Spleen (tissue), 11 donors: ENCODE measurements at regions not wholly inside any gene's neighbourhood (a gene's known extent, or its start where the extent isn't known, plus 50 kb on each side); places are given as distances from the start of the nearest gene placed in this dataset.
A peak's percentile ranks its signal among the peaks of the same experiment; 100 is the strongest.

Experiments
- DNase-seq: peaks from one replicate; pipeline ENCODE4 v3.0.0-alpha.2; 2020
- H3K27ac ChIP-seq, 8 donors: fragments of 200-600 bp; sonication (generic) in 7 of 8; 1 replicate in 4 of 8; 2 replicates in 4 of 8; pipeline versions ENCODE4 v1.5.0 to v1.8.0; 2016 to 2021; ENCODE audit warnings: inconsistent platforms in 4 of 8, mild to moderate bottlenecking in 4 of 8, moderate library complexity in 1 of 8
- H3K27me3 ChIP-seq, 7 donors: fragments of 200-600 bp; sonication (generic) in 6 of 7; replicated peaks in 1 of 7; 1 replicate in 4 of 7; 2 replicates in 3 of 7; pipeline versions ENCODE4 v1.5.0 to v1.8.0; 2016 to 2021; ENCODE audit warnings: inconsistent platforms in 3 of 7, mild to moderate bottlenecking in 1 of 7
- H3K36me3 ChIP-seq, 6 donors: fragments of 200-600 bp; sonication (generic) in 5 of 6; 1 replicate in 4 of 6; 2 replicates in 2 of 6; pipeline versions ENCODE4 v1.5.0 to v1.8.0; 2016 to 2021; ENCODE audit warnings: inconsistent platforms in 2 of 6
- H3K4me1 ChIP-seq, 6 donors: fragments of 200-600 bp; sonication (generic) in 5 of 6; 1 replicate in 3 of 6; 2 replicates in 3 of 6; pipeline versions ENCODE4 v1.5.0 to v1.8.0; 2016 to 2021; ENCODE audit warnings: inconsistent platforms in 3 of 6
- H3K4me3 ChIP-seq, 8 donors: fragments of 200-600 bp; sonication (generic) in 7 of 8; 1 replicate in 4 of 8; 2 replicates in 4 of 8; pipeline versions ENCODE4 v1.5.0 to v1.8.0; 2016 to 2021; ENCODE audit warnings: inconsistent platforms in 4 of 8, mild to moderate bottlenecking in 4 of 8, moderate library complexity in 2 of 8
- H3K9me3 ChIP-seq, 8 donors: fragments of 200-600 bp; sonication (generic) in 7 of 8; 1 replicate in 4 of 8; 2 replicates in 4 of 8; pipeline versions ENCODE4 v1.5.0 to v1.8.0; 2016 to 2021; ENCODE audit warnings: inconsistent platforms in 4 of 8
- POLR2A ChIP-seq, 3 donors: fragments of 450-650 bp; IDR thresholded peaks; one replicate each; pipeline ENCODE4 v1.5.1; 2017; ENCODE audit warnings: antibody characterized with exemption in 3 of 3, mild to moderate bottlenecking in 1 of 3
- POLR2AphosphoS5 ChIP-seq, 3 donors: sonication (generic); formaldehyde crosslinking; IDR thresholded peaks; one replicate each; pipeline ENCODE4 v1.5.1; 2017; ENCODE audit warnings: antibody characterized with exemption in 3 of 3
- WGBS, 5 donors: extraction: QIAGEN DNeasy Blood & Tissue Kit in 3 of 5; methylation state at CpG; one replicate each; pipeline versions ENCODE4 v1.1.5 to v1.1.7; 2013 to 2018; 5-methylcytosine and 5-hydroxymethylcytosine counted together
- intact Hi-C: fragments of 100-400 bp; cut with DNase I; formaldehyde crosslinking; loops from one replicate; pipeline ENCODE4 v1.15.0; 2023; ENCODE audit warnings: low total_unique reads
- TF ChIP-seq, protein P1 (sequence below), 11 experiments: fragments of 200-600 bp in 7 of 11; fragments of 450-650 bp in 4 of 11; sonication (generic) in 4 of 11; IDR thresholded peaks in 8 of 11; conservative IDR thresholded peaks in 3 of 11; 1 replicate in 7 of 11; 2 replicates in 4 of 11; pipeline versions ENCODE4 v1.4.0 to v1.8.0; 2016 to 2021; ENCODE audit warnings: antibody characterized with exemption in 11 of 11, inconsistent platforms in 4 of 11, mild to moderate bottlenecking in 1 of 11
- donor health status: healthy with polysubstance abuse.
- donor health status: DM: no; HTN: no; CAD: no; lungs with moderate emphysema.
- donor health status: DM: no; HTN: no; CAD: no.
- donor health status: Bipolar disorder and iron deficiency.
- donor health status: healthy.
- donor health status: DM: no; HTN: no; CAD: no.
- donor health status: DM: yes; HTN: yes; CAD: no.

DNA sequence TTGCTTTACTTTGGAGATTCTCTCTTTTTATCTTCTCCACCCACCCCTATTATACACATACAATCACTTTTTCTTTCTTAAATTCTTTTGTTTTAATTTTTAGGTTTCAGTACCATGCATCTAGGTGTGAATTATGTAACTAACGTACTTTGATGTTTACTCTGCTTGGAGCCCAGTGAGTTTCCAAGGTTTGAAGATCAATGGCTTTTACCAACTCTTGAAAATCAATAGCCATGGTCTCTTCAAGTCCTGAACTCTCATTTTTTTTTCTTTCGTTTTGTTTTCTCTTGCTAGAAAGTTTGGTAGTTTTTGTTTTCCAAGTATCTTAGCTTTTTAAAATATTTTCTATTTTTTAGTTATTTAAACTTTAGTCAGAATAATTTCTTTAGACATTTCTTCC, 417.2 kb downstream of the ZBBX start:
- Histone ChIP-seq H3K27me3 (no peaks in the 10 kb centered on the region), H3K27ac (no peak overlapping the region), H3K36me3 (no peaks in the 10 kb centered on the region), H3K4me3 (no peak overlapping the region), H3K9me3 (peaks cover 0 to 19% (median 3%) of the 10 kb centered on the region in 8 donors), H3K4me1 (no peaks in the 10 kb centered on the region)
- 58 to 73% (median 61%) methylated on average over 2 of the region's 2 CpGs for WGBS, 5 donors
- intact Hi-C loops: no loop called here
- no peak for TF ChIP-seq POLR2A (IDR thresholded peaks at IDR 0.05)
- TF ChIP-seq POLR2AphosphoS5 (IDR thresholded peaks at IDR 0.05): no peak
- TF ChIP-seq, protein P1, sequence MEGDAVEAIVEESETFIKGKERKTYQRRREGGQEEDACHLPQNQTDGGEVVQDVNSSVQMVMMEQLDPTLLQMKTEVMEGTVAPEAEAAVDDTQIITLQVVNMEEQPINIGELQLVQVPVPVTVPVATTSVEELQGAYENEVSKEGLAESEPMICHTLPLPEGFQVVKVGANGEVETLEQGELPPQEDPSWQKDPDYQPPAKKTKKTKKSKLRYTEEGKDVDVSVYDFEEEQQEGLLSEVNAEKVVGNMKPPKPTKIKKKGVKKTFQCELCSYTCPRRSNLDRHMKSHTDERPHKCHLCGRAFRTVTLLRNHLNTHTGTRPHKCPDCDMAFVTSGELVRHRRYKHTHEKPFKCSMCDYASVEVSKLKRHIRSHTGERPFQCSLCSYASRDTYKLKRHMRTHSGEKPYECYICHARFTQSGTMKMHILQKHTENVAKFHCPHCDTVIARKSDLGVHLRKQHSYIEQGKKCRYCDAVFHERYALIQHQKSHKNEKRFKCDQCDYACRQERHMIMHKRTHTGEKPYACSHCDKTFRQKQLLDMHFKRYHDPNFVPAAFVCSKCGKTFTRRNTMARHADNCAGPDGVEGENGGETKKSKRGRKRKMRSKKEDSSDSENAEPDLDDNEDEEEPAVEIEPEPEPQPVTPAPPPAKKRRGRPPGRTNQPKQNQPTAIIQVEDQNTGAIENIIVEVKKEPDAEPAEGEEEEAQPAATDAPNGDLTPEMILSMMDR (IDR thresholded peaks at IDR 0.05 in 8 of 11, conservative IDR thresholded peaks at IDR 0.05 in 3 of 11): no peak
- no peak for DNase-seq

DNA sequence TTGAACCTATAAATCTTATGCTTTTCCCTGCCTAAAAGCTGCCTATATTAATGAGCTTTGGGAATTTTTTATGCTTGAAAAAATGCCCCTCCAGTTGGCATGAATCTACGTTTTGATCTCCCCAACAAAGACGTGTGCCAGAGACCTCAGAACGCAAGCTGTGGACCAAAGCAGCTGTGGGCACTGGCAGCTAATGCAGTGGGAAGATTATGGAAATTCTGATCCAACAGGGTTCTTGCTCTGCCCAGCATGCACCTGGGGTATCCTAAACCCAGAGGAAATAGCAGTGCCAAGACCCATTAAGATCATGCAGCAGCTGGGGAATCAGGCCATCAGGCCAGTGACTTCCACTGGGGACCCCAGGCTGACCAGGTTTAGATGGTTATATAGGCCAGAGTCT, 423.0 kb downstream of the ZBBX start:
- no peak overlapping the region for H3K27ac ChIP-seq
- intact Hi-C loops: no loop called here
- no peaks in the 10 kb centered on the region for H3K4me1 ChIP-seq
- H3K4me3 ChIP-seq: no peak overlapping the region
- 72 to 86% (median 81%) methylated on average over 3 of the region's 3 CpGs for WGBS, 5 donors
- no peaks in the 10 kb centered on the region for H3K36me3 ChIP-seq
- no peak for DNase-seq
- peaks cover 0 to 39% (median 21%) of the 10 kb centered on the region in 8 donors for H3K9me3 ChIP-seq
- no peaks in the 10 kb centered on the region for H3K27me3 ChIP-seq
- no peak for TF ChIP-seq POLR2A (IDR thresholded peaks at IDR 0.05)
- TF ChIP-seq POLR2AphosphoS5 (IDR thresholded peaks at IDR 0.05): no peak

DNA sequence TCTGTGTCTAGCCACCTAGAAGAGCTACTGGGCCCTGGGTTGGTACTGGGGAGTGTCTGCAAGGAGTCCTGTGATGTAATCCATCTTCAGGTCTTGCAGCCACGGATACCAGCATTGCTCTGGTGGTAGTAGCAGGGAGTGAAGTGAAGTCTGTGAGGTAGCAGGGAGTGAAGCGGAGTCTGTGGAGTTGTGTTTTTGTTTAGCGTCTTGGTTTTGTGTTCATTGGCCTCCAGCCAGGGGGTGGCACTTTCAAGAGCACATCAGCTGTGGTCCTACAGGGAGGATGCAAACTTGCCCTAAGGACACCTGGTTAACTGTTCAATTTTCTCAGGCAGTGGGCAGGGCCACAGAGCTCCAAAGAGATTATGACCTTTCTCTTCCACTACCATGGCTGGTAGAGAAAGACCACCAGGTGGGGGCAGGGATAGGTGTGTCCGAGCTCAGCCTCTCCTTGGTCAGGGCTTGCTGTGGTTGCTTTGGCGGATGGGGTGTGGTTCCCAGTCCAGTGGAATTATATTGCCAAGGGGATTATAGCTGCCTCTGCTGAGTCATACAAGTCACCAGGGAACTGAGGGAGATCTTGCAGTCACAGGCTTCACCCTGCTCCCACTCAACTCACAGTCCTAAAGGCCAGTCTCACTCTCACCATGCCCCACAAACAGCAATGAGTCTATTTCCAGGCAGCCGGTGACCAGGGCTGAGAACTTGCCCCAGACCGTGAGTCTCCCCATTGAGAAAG, 424.7 kb downstream of the ZBBX start:
- Histone ChIP-seq H3K4me3 (no peak overlapping the region), H3K27ac (no peak overlapping the region), H3K27me3 (no peaks in the 10 kb centered on the region), H3K4me1 (no peaks in the 10 kb centered on the region), H3K36me3 (no peaks in the 10 kb centered on the region), H3K9me3 (peaks cover 0 to 56% (median 35%) of the 10 kb centered on the region in 8 donors)
- WGBS, 5 donors: 79 to 93% (median 89%) methylated on average over 4 to 7 of the region's 7 CpGs
- peak; percentile 32 for DNase-seq
- TF ChIP-seq POLR2AphosphoS5 (IDR thresholded peaks at IDR 0.05): no peak
- no peak for TF ChIP-seq POLR2A (IDR thresholded peaks at IDR 0.05)
- TF ChIP-seq, protein P1 (IDR thresholded peaks at IDR 0.05 in 8 of 11, conservative IDR thresholded peaks at IDR 0.05 in 3 of 11): no peak
- intact Hi-C loops: no loop called here

DNA sequence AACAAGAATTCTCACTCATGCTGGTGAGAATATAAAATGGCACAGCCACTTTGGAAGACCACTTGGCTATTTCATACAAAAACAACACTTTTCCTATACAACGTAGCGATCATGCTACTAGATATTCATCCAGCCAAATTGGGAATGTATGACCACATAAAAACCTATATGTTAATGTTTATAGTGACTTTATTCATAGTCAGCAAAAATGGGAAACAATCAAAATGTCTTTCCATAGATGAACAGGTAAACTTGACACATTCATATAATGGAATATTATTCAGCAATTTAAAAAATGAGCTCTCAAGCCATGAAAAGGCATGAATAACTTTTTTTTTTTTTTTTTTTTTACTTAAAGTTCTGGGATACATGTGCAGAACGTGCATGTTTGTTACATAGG, 445.2 kb downstream of the ZBBX start:
- intact Hi-C loops: no loop called here
- H3K36me3 ChIP-seq: no peaks in the 10 kb centered on the region
- peaks cover 0 to 8% (median 0%) of the 10 kb centered on the region in 8 donors for H3K9me3 ChIP-seq
- H3K27me3 ChIP-seq: no peaks in the 10 kb centered on the region
- TF ChIP-seq, protein P1 (IDR thresholded peaks at IDR 0.05 in 8 of 11, conservative IDR thresholded peaks at IDR 0.05 in 3 of 11): no peak
- no peak for TF ChIP-seq POLR2AphosphoS5 (IDR thresholded peaks at IDR 0.05)
- no peak for TF ChIP-seq POLR2A (IDR thresholded peaks at IDR 0.05)
- DNase-seq: no peak
- WGBS, 5 donors: 84 to 93% (median 87%) methylated on average over 3 of the region's 3 CpGs
- no peaks in the 10 kb centered on the region for H3K4me1 ChIP-seq
- no peak overlapping the region for H3K4me3 ChIP-seq
- H3K27ac ChIP-seq: no peak overlapping the region
